Endodermal cell (in vitro differentiated cells): ENCODE measurements at regions not wholly inside any gene's neighbourhood (a gene's known extent, or its start where the extent isn't known, plus 50 kb on each side); places are given as distances from the start of the nearest gene placed in this dataset.

Experiments used
- DNase-seq: peaks from one replicate; pipeline ENCODE4 v3.0.0-alpha.2; 2017
- H3K27ac ChIP-seq: 2 replicates; pipeline ENCODE4 v1.5.1; 2013; ENCODE audit warnings: mild to moderate bottlenecking, low read depth, low read length, moderate library complexity
- H3K27me3 ChIP-seq: 2 replicates; pipeline ENCODE4 v1.6.1; 2013; ENCODE audit warnings: mild to moderate bottlenecking, low read length, moderate library complexity; ENCODE audit not compliant: insufficient read depth, control insufficient read depth, poor library complexity, severe bottlenecking
- H3K36me3 ChIP-seq: 2 replicates; pipeline ENCODE4 v1.7.0; 2013; ENCODE audit warnings: mild to moderate bottlenecking, low read length, moderate library complexity; ENCODE audit not compliant: control insufficient read depth, insufficient read depth
- H3K4me1 ChIP-seq: one replicate; pipeline ENCODE4 v1.7.0; 2013; ENCODE audit warnings: low read length; ENCODE audit not compliant: control insufficient read depth, insufficient read depth
- H3K4me3 ChIP-seq: 2 replicates; pipeline ENCODE4 v1.5.1; 2013; ENCODE audit warnings: mild to moderate bottlenecking, low read length, moderate library complexity
- H3K9ac ChIP-seq: 2 replicates; pipeline ENCODE4 v1.6.1; 2013; ENCODE audit warnings: mild to moderate bottlenecking, low read length, moderate library complexity; ENCODE audit not compliant: poor library complexity, severe bottlenecking; ENCODE audit errors: extremely low read depth
- H3K9me3 ChIP-seq: 2 replicates; pipeline ENCODE4 v1.6.1; 2013; ENCODE audit warnings: mild to moderate bottlenecking, low read length, moderate library complexity; ENCODE audit not compliant: control insufficient read depth
- H3K27ac Mint-ChIP-seq: 2 replicates; pipeline ENCODE4 v1.8.0; 2020; ENCODE audit warnings: mixed read lengths
- H3K27me3 Mint-ChIP-seq: 2 replicates; pipeline ENCODE4 v1.8.0; 2021; ENCODE audit warnings: mild to moderate bottlenecking, mixed read lengths; ENCODE audit not compliant: insufficient read depth
- H3K36me3 Mint-ChIP-seq: 2 replicates; pipeline ENCODE4 v1.8.0; 2020; ENCODE audit warnings: low read depth, mixed read lengths
- H3K4me1 Mint-ChIP-seq: 2 replicates; pipeline ENCODE4 v1.8.0; 2020; ENCODE audit warnings: mixed read lengths
- H3K4me3 Mint-ChIP-seq: 2 replicates; pipeline ENCODE4 v1.8.0; 2020; ENCODE audit warnings: mild to moderate bottlenecking, moderate library complexity, mixed read lengths
- H3K9me3 Mint-ChIP-seq: 2 replicates; pipeline ENCODE4 v1.8.0; 2020; ENCODE audit warnings: mild to moderate bottlenecking, mixed read lengths
- CTCF ChIP-seq: fragments of 200-600 bp; sonication (generic); conservative IDR thresholded peaks from 2 replicates; pipeline ENCODE4 v1.5.0; 2021; ENCODE audit warnings: antibody characterized with exemption, mild to moderate bottlenecking
- WGBS, 2 experiments: methylation state at CpG; one replicate each; pipeline versions ENCODE4 v1.1.5 to v1.1.7; 2013; ENCODE audit warnings: missing lambda C conversion rate in 2 of 2, mixed read lengths in 1 of 2; ENCODE audit not compliant: insufficient coverage in 1 of 2, insufficient read length in 1 of 2; 5-methylcytosine and 5-hydroxymethylcytosine counted together

GRCh38 chr3:31189330-31189729, 294.9 kb upstream of the GADL1 start:
- H3K27me3 Mint-ChIP-seq: no peaks in the 10 kb centered on the region
- H3K4me3 Mint-ChIP-seq: no peak overlapping the region
- Histone ChIP-seq H3K27me3 (no peaks in the 10 kb centered on the region), H3K27ac (no peak overlapping the region), H3K4me3 (no peak overlapping the region), H3K36me3 (no peaks in the 10 kb centered on the region), H3K4me1 (no peaks in the 10 kb centered on the region), H3K9me3 (no peaks in the 10 kb centered on the region), H3K9ac (no peak overlapping the region)
- TF ChIP-seq CTCF: no peak
- no peaks in the 10 kb centered on the region for H3K9me3 Mint-ChIP-seq
- no peak for DNase-seq
- WGBS, 2 experiments: 92 to 100% methylated on average over 1 of the region's 1 CpG
- H3K27ac Mint-ChIP-seq: no peak overlapping the region
- H3K4me1 Mint-ChIP-seq: peaks cover 11% of the 10 kb centered on the region
- H3K36me3 Mint-ChIP-seq: no peaks in the 10 kb centered on the region

- H3K27me3 Mint-ChIP-seq: no peaks in the 10 kb centered on the region
- no peak overlapping the region for H3K27ac ChIP-seq
- no peak overlapping the region for H3K27ac Mint-ChIP-seq
- no peaks in the 10 kb centered on the region for H3K36me3 Mint-ChIP-seq
- TF ChIP-seq CTCF: no peak
- no peaks in the 10 kb centered on the region for H3K4me1 ChIP-seq
- no peak for DNase-seq
- H3K36me3 ChIP-seq: no peaks in the 10 kb centered on the region
- peaks cover 11% of the 10 kb centered on the region for H3K4me1 Mint-ChIP-seq
- H3K9me3 Mint-ChIP-seq: no peaks in the 10 kb centered on the region
- H3K9me3 ChIP-seq: no peaks in the 10 kb centered on the region
- no peak overlapping the region for H3K4me3 ChIP-seq
- H3K4me3 Mint-ChIP-seq: no peak overlapping the region
- H3K9ac ChIP-seq: no peak overlapping the region
- no peaks in the 10 kb centered on the region for H3K27me3 ChIP-seq
Observed at GRCh38 chr3:31189971-31190370, 295.5 kb upstream of the GADL1 start.

- H3K9me3 ChIP-seq: no peaks in the 10 kb centered on the region
- no peak overlapping the region for H3K4me3 ChIP-seq
- Mint-ChIP-seq H3K36me3 (no peaks in the 10 kb centered on the region), H3K27ac (no peak overlapping the region), H3K4me3 (no peak overlapping the region), H3K9me3 (no peaks in the 10 kb centered on the region), H3K27me3 (no peaks in the 10 kb centered on the region), H3K4me1 (no peaks in the 10 kb centered on the region)
- no peaks in the 10 kb centered on the region for H3K4me1 ChIP-seq
- WGBS, 2 experiments: 66 to 89% methylated on average over 4 to 6 of the region's 6 CpGs
- no peaks in the 10 kb centered on the region for H3K36me3 ChIP-seq
- no peak overlapping the region for H3K27ac ChIP-seq
- no peak for DNase-seq
- no peak for TF ChIP-seq CTCF
- H3K27me3 ChIP-seq: no peaks in the 10 kb centered on the region
- no peak overlapping the region for H3K9ac ChIP-seq
Observed at GRCh38 chr3:31191354-31191753, 296.9 kb upstream of the GADL1 start.
